Neural cell (in vitro differentiated cells): ENCODE measurements at regions not wholly inside any gene's neighbourhood (a gene's known extent, or its start where the extent isn't known, plus 50 kb on each side); places are given as distances from the start of the nearest gene placed in this dataset.

Experiments used
- H2AFZ ChIP-seq: fragments of 200-600, 300-800 bp; sonication (generic), shearing (Covaris generic); 2 replicates; pipeline ENCODE4 v1.6.0; 2014; ENCODE audit warnings: low read depth, mild to moderate bottlenecking, antibody characterized with exemption, low read length, moderate library complexity
- H3F3A ChIP-seq: fragments of 200-600 bp; shearing (Covaris generic); 2 replicates; pipeline ENCODE4 v1.6.1; 2016; ENCODE audit warnings: mild to moderate bottlenecking, moderate library complexity, mixed read lengths, antibody characterized with exemption, low read length; ENCODE audit not compliant: insufficient read depth, poor library complexity, severe bottlenecking
- H3K27ac ChIP-seq: fragments of 200-600, 300-800 bp; sonication (generic), shearing (Covaris generic); 2 replicates; pipeline ENCODE4 v1.5.1; 2014; ENCODE audit warnings: mild to moderate bottlenecking, low read length, moderate library complexity
- H3K27me3 ChIP-seq: fragments of 300-800, 200-600 bp; sonication (generic), shearing (Covaris generic); 2 replicates; pipeline ENCODE4 v1.6.0; 2014; ENCODE audit warnings: mild to moderate bottlenecking, low read depth, low read length, moderate library complexity; ENCODE audit not compliant: insufficient read depth
- H3K36me3 ChIP-seq: fragments of 300-800, 200-600 bp; sonication (generic), shearing (Covaris generic); 2 replicates; pipeline ENCODE4 v1.5.1; 2014; ENCODE audit warnings: mild to moderate bottlenecking, antibody characterized with exemption, low read length, moderate library complexity; ENCODE audit not compliant: insufficient read depth
- H3K4me2 ChIP-seq: fragments of 300-800, 200-600 bp; sonication (generic), shearing (Covaris generic); 2 replicates; pipeline ENCODE4 v1.6.0; 2014; ENCODE audit warnings: mild to moderate bottlenecking, low read length
- H3K4me3 ChIP-seq: fragments of 300-800, 200-600 bp; sonication (generic), shearing (Covaris generic); 2 replicates; pipeline ENCODE4 v1.5.1; 2014; ENCODE audit warnings: mild to moderate bottlenecking, low read length, moderate library complexity
- H3K79me2 ChIP-seq: fragments of 200-600 bp; shearing (Covaris generic); replicated peaks from 2 replicates; pipeline ENCODE4 v1.6.0; 2014; ENCODE audit warnings: mild to moderate bottlenecking, low read length, moderate library complexity; ENCODE audit not compliant: insufficient read depth
- H3K9ac ChIP-seq: fragments of 300-800, 200-600 bp; sonication (generic), shearing (Covaris generic); 2 replicates; pipeline ENCODE4 v1.6.1; 2016; ENCODE audit warnings: mild to moderate bottlenecking, low read length, mixed read lengths
- H3K9me2 ChIP-seq: fragments of 200-600 bp; shearing (Covaris generic); 2 replicates; pipeline ENCODE4 v1.6.1; 2016; ENCODE audit warnings: mild to moderate bottlenecking, low read length, mixed read lengths; ENCODE audit not compliant: insufficient read depth
- H3K9me3 ChIP-seq: fragments of 200-600, 300-800 bp; sonication (generic), shearing (Covaris generic); 2 replicates; pipeline ENCODE4 v1.6.1; 2016; ENCODE audit warnings: mild to moderate bottlenecking, mixed run types, low read length, moderate library complexity, mixed read lengths
- H4K20me1 ChIP-seq: fragments of 200-600 bp; shearing (Covaris generic); 2 replicates; pipeline ENCODE4 v1.6.1; 2016; ENCODE audit warnings: mild to moderate bottlenecking, mixed run types; ENCODE audit not compliant: insufficient read depth
- EP300 ChIP-seq: fragments of 450-650 bp; conservative IDR thresholded peaks from 2 replicates; pipeline ENCODE4 v1.6.1; 2014; ENCODE audit warnings: antibody characterized with exemption, mild to moderate bottlenecking, moderate library complexity; ENCODE audit not compliant: poor library complexity, severe bottlenecking
- EZH2 ChIP-seq: fragments of 200-600, 300-800 bp; shearing (Covaris generic), sonication (generic); IDR thresholded peaks from 2 replicates; pipeline ENCODE4 v1.6.1; 2014; ENCODE audit warnings: antibody characterized with exemption, low read length, borderline replicate concordance, mild to moderate bottlenecking; ENCODE audit not compliant: insufficient read depth, poor library complexity, severe bottlenecking
- MXI1 ChIP-seq: fragments of 450-650 bp; conservative IDR thresholded peaks from 2 replicates; pipeline ENCODE4 v1.6.1; 2014; ENCODE audit warnings: antibody characterized with exemption, mild to moderate bottlenecking; ENCODE audit not compliant: poor library complexity, severe bottlenecking
- POLR2AphosphoS5 ChIP-seq: IDR thresholded peaks from 2 replicates; pipeline ENCODE4 v1.6.1; 2012
- RAD21 ChIP-seq: fragments of 450-650 bp; conservative IDR thresholded peaks from 2 replicates; pipeline ENCODE4 v1.6.1; 2014; ENCODE audit warnings: antibody characterized with exemption, mild to moderate bottlenecking, moderate library complexity
- REST ChIP-seq: IDR thresholded peaks from 2 replicates; pipeline ENCODE4 v1.6.1; 2012; ENCODE audit warnings: borderline replicate concordance
- SMC3 ChIP-seq: fragments of 450-650 bp; conservative IDR thresholded peaks from 2 replicates; pipeline ENCODE4 v1.6.1; 2014; ENCODE audit warnings: antibody characterized with exemption, mild to moderate bottlenecking, moderate library complexity; ENCODE audit not compliant: poor library complexity
- TAF1 ChIP-seq: IDR thresholded peaks from 2 replicates; pipeline ENCODE4 v1.6.1; 2012; ENCODE audit warnings: low read depth
- TF ChIP-seq, protein P1 (sequence below): fragments of 450-650 bp; IDR thresholded peaks from 2 replicates; pipeline ENCODE4 v1.5.1; 2014; ENCODE audit warnings: antibody characterized with exemption, mild to moderate bottlenecking, moderate library complexity; ENCODE audit not compliant: poor library complexity, severe bottlenecking

DNA sequence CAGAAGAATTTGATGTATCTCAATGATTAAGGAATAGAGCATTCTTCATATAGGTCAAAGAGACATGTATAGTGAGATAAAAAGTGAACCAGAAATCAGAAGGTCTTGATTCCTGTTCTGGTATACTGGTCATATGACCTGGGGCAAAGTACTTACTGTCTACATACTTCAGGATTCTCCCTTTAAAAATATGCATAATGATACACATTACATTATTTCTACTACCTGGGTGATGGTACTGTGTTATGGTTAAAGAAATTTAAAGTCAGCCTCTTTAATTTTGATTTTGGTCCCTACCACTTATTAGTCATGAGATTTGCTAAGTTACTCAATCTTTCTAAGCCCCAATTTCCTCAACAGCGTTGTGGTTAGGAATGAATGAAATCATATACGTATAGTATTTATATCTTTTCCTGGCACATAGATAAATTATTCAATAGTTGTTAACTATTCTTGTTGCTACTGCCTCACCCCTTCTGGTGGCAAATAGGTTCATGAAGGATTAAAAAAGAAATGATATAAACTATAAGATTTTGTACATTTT lies 984.1 kb downstream of the TLE4 start:
- TF ChIP-seq MXI1 (no peak), RAD21 (no peak), REST (no peak), EP300 (no peak), POLR2AphosphoS5 (no peak)
- TF ChIP-seq, protein P1, sequence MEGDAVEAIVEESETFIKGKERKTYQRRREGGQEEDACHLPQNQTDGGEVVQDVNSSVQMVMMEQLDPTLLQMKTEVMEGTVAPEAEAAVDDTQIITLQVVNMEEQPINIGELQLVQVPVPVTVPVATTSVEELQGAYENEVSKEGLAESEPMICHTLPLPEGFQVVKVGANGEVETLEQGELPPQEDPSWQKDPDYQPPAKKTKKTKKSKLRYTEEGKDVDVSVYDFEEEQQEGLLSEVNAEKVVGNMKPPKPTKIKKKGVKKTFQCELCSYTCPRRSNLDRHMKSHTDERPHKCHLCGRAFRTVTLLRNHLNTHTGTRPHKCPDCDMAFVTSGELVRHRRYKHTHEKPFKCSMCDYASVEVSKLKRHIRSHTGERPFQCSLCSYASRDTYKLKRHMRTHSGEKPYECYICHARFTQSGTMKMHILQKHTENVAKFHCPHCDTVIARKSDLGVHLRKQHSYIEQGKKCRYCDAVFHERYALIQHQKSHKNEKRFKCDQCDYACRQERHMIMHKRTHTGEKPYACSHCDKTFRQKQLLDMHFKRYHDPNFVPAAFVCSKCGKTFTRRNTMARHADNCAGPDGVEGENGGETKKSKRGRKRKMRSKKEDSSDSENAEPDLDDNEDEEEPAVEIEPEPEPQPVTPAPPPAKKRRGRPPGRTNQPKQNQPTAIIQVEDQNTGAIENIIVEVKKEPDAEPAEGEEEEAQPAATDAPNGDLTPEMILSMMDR = no peak
- H3K36me3 ChIP-seq = no peaks in the 10 kb centered on the region
- no peaks in the 10 kb centered on the region for H3K27me3 ChIP-seq
- no peak overlapping the region for H3K27ac ChIP-seq
- no peaks in the 10 kb centered on the region for H3F3A ChIP-seq
- H3K79me2 ChIP-seq = no peaks in the 10 kb centered on the region
- no peaks in the 10 kb centered on the region for H4K20me1 ChIP-seq
- H3K4me3 ChIP-seq = no peak overlapping the region
- H3K9ac ChIP-seq = no peak overlapping the region
- no peak overlapping the region for H2AFZ ChIP-seq
- no peaks in the 10 kb centered on the region for H3K9me2 ChIP-seq
- no peaks in the 10 kb centered on the region for H3K9me3 ChIP-seq
- H3K4me2 ChIP-seq = no peak overlapping the region

- H3K9ac ChIP-seq = no peak overlapping the region
- no peak overlapping the region for H3K4me2 ChIP-seq
- no peaks in the 10 kb centered on the region for H3K36me3 ChIP-seq
- no peaks in the 10 kb centered on the region for H3F3A ChIP-seq
- H3K27ac ChIP-seq = no peak overlapping the region
- H2AFZ ChIP-seq = no peak overlapping the region
- no peaks in the 10 kb centered on the region for H3K79me2 ChIP-seq
- no peaks in the 10 kb centered on the region for H3K27me3 ChIP-seq
- H3K9me2 ChIP-seq = no peaks in the 10 kb centered on the region
- TF ChIP-seq TAF1 (no peak), RAD21 (no peak), SMC3 (no peak), EZH2 (no peak), EP300 (no peak), REST (no peak), MXI1 (no peak), POLR2AphosphoS5 (no peak)
- TF ChIP-seq, protein P1 = no peak
- H3K4me3 ChIP-seq = no peak overlapping the region
- no peaks in the 10 kb centered on the region for H3K9me3 ChIP-seq
- H4K20me1 ChIP-seq = no peaks in the 10 kb centered on the region
Observed at GRCh38 chr9:80554856-80555255, 983.1 kb downstream of the TLE4 start.
